HL-60 (cell line): ENCODE measurements at regions not wholly inside any gene's neighbourhood (a gene's known extent, or its start where the extent isn't known, plus 50 kb on each side); places are given as distances from the start of the nearest gene placed in this dataset.

ENCODE experiments used
- DNase-seq, 2 experiments: peaks; one replicate each; pipeline ENCODE4 v3.0.0-alpha.2; 2010 to 2020; ENCODE audit warnings: low read depth in 1 of 2, low spot score in 1 of 2
- H3K27ac ChIP-seq: fragments of 250-450 bp; sonication (Bioruptor Pico); replicated peaks from 2 replicates; pipeline ENCODE4 v1.5.1; 2020; ENCODE audit warnings: mild to moderate bottlenecking, moderate library complexity
- H3K27me3 ChIP-seq: fragments of 250-450 bp; sonication (Bioruptor Pico); 2 replicates; pipeline ENCODE4 v1.5.1; 2021; ENCODE audit warnings: mild to moderate bottlenecking, moderate library complexity; ENCODE audit not compliant: insufficient read depth, poor library complexity, severe bottlenecking
- H3K4me3 ChIP-seq: replicated peaks from 2 replicates; pipeline ENCODE4 v1.5.1; 2011; ENCODE audit warnings: mild to moderate bottlenecking, control low read depth, low read length; ENCODE audit not compliant: insufficient read depth
- GABPA ChIP-seq: IDR thresholded peaks from 2 replicates; pipeline ENCODE4 v1.6.1; 2012; ENCODE audit warnings: low read depth
- POLR2AphosphoS5 ChIP-seq: IDR thresholded peaks from 2 replicates; pipeline ENCODE4 v1.6.1; 2012; ENCODE audit warnings: low read depth
- REST ChIP-seq: IDR thresholded peaks from 2 replicates; pipeline ENCODE4 v1.6.1; 2012; ENCODE audit warnings: low read depth; ENCODE audit not compliant: insufficient replicate concordance
- SPI1 ChIP-seq: IDR thresholded peaks from 2 replicates; pipeline ENCODE4 v1.6.1; 2012; ENCODE audit warnings: low read depth, mild to moderate bottlenecking, borderline replicate concordance
- TF ChIP-seq, protein P1 (sequence below): IDR thresholded peaks from one replicate; pipeline ENCODE4 v1.5.1; 2011; ENCODE audit warnings: low read length, control low read depth, inconsistent platforms; ENCODE audit not compliant: insufficient read depth

GRCh38 chr12:77496714-77497113, 334.0 kb upstream of the NAV3 start:
- no peak for DNase-seq
- no peaks in the 10 kb centered on the region for H3K27me3 ChIP-seq
- no peak overlapping the region for H3K4me3 ChIP-seq
- H3K27ac ChIP-seq, result no peak overlapping the region
- TF ChIP-seq, protein P1, sequence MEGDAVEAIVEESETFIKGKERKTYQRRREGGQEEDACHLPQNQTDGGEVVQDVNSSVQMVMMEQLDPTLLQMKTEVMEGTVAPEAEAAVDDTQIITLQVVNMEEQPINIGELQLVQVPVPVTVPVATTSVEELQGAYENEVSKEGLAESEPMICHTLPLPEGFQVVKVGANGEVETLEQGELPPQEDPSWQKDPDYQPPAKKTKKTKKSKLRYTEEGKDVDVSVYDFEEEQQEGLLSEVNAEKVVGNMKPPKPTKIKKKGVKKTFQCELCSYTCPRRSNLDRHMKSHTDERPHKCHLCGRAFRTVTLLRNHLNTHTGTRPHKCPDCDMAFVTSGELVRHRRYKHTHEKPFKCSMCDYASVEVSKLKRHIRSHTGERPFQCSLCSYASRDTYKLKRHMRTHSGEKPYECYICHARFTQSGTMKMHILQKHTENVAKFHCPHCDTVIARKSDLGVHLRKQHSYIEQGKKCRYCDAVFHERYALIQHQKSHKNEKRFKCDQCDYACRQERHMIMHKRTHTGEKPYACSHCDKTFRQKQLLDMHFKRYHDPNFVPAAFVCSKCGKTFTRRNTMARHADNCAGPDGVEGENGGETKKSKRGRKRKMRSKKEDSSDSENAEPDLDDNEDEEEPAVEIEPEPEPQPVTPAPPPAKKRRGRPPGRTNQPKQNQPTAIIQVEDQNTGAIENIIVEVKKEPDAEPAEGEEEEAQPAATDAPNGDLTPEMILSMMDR, result no peak
- TF ChIP-seq REST, result no peak

DNA sequence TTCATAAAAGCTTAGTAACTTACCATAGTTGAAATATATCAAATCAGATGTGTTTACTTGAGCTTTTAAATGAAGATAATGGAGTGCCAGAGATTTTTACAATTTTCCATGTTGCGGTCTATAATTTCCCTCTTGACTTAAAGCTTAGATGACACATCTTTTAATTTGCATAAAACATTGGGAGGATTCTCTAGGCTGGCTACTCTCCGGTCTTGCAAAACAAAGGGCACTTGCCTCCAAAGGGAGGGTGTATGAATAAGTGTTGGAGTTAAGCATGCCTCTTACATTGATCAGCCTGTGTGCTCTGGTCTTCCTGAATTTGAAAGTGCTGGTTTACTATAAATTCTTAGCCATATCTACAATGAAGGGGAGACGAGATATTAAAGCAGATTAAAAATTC, 336.4 kb upstream of the NAV3 start:
- Histone ChIP-seq H3K27ac (no peak overlapping the region), H3K4me3 (no peak overlapping the region), H3K27me3 (no peaks in the 10 kb centered on the region)
- TF ChIP-seq GABPA, result no peak
- no peak for TF ChIP-seq POLR2AphosphoS5
- TF ChIP-seq, protein P1, result no peak
- no peak for TF ChIP-seq REST
- TF ChIP-seq SPI1, result no peak
- DNase-seq, result no peak

GRCh38 chr12:77493302-77494168, 337.2 kb upstream of the NAV3 start:
- Histone ChIP-seq H3K27ac (no peak overlapping the region), H3K27me3 (no peaks in the 10 kb centered on the region), H3K4me3 (no peak overlapping the region)
- DNase-seq, result no peak
- TF ChIP-seq REST (no peak), GABPA (no peak), SPI1 (no peak), POLR2AphosphoS5 (no peak)
- TF ChIP-seq, protein P1, result no peak
